T-helper 17 cell (primary cell): ENCODE measurements at regions not wholly inside any gene's neighbourhood (a gene's known extent, or its start where the extent isn't known, plus 50 kb on each side); places are given as distances from the start of the nearest gene placed in this dataset.
"Not testable (repeated sequence)": the region's sequence is repeated elsewhere in the genome, so short reads cannot be mapped to it uniquely, and the experiment has no call there.

Experiments
- ATAC-seq: fragments of 150-1000 bp; cut with Tn5 transposase; 2 replicates; pipeline ENCODE4 v1.10.0; 2021; ENCODE audit warnings: mild to moderate bottlenecking, moderate library complexity
- DNase-seq, 3 donors: peaks; one replicate each; pipeline versions ENCODE4 v3.0.0 to v3.0.0-alpha.2; 2020 to 2021
- H3K9me3 ChIP-seq: one replicate; pipeline ENCODE4 v1.7.0; 2013; ENCODE audit warnings: low read length, mild to moderate bottlenecking; ENCODE audit not compliant: control insufficient read depth, poor library complexity, severe bottlenecking
- H3K27ac Mint-ChIP-seq: one replicate; pipeline ENCODE4 v1.8.0; 2022; ENCODE audit warnings: mild to moderate bottlenecking, moderate library complexity, mixed read lengths
- H3K27me3 Mint-ChIP-seq: one replicate; pipeline ENCODE4 v1.8.0; 2022; ENCODE audit warnings: mixed read lengths
- H3K36me3 Mint-ChIP-seq: one replicate; pipeline ENCODE4 v1.8.0; 2022; ENCODE audit warnings: low read depth, mixed read lengths
- H3K4me1 Mint-ChIP-seq: one replicate; pipeline ENCODE4 v1.8.0; 2022; ENCODE audit warnings: mild to moderate bottlenecking, mixed read lengths
- H3K4me3 Mint-ChIP-seq: one replicate; pipeline ENCODE4 v1.8.0; 2022; ENCODE audit warnings: mild to moderate bottlenecking, moderate library complexity, mixed read lengths

GRCh38 chrX:16067886-16068515 lies 55.4 kb upstream of the GRPR start:
- H3K27ac Mint-ChIP-seq: no peak overlapping the region
- no peaks in the 10 kb centered on the region for H3K36me3 Mint-ChIP-seq
- no peaks in the 10 kb centered on the region for H3K9me3 ChIP-seq
- ATAC-seq: no peak
- no peaks in the 10 kb centered on the region for H3K27me3 Mint-ChIP-seq
- no peaks in the 10 kb centered on the region for H3K4me1 Mint-ChIP-seq
- no peak for DNase-seq
- no peak overlapping the region for H3K4me3 Mint-ChIP-seq

GRCh38 chrX:16063921-16064320 lies 59.4 kb upstream of the GRPR start:
- no peaks in the 10 kb centered on the region for H3K36me3 Mint-ChIP-seq
- no peak overlapping the region for H3K27ac Mint-ChIP-seq
- H3K9me3 ChIP-seq: no peaks in the 10 kb centered on the region
- no peaks in the 10 kb centered on the region for H3K4me1 Mint-ChIP-seq
- ATAC-seq: no peak
- no peaks in the 10 kb centered on the region for H3K27me3 Mint-ChIP-seq
- no peak for DNase-seq
- no peak overlapping the region for H3K4me3 Mint-ChIP-seq

GRCh38 chrX:16063141-16063540 lies 60.2 kb upstream of the GRPR start:
- Mint-ChIP-seq H3K4me3 (no peak overlapping the region), H3K27me3 (no peaks in the 10 kb centered on the region), H3K4me1 (no peaks in the 10 kb centered on the region), H3K27ac (no peak overlapping the region), H3K36me3 (no peaks in the 10 kb centered on the region)
- no peaks in the 10 kb centered on the region for H3K9me3 ChIP-seq
- DNase-seq (no peak), ATAC-seq (no peak)

GRCh38 chrX:16061296-16061695 lies 62.1 kb upstream of the GRPR start:
- no peak for DNase-seq
- no peaks in the 10 kb centered on the region for H3K9me3 ChIP-seq
- H3K4me3 Mint-ChIP-seq: no peak overlapping the region
- H3K36me3 Mint-ChIP-seq: no peaks in the 10 kb centered on the region
- ATAC-seq: no peak
- no peaks in the 10 kb centered on the region for H3K4me1 Mint-ChIP-seq
- no peaks in the 10 kb centered on the region for H3K27me3 Mint-ChIP-seq
- H3K27ac Mint-ChIP-seq: no peak overlapping the region

GRCh38 chrX:16060252-16060651 lies 63.1 kb upstream of the GRPR start:
- DNase-seq (no peak), ATAC-seq (no peak)
- no peaks in the 10 kb centered on the region for H3K27me3 Mint-ChIP-seq
- no peak overlapping the region for H3K27ac Mint-ChIP-seq
- no peak overlapping the region for H3K4me3 Mint-ChIP-seq
- H3K4me1 Mint-ChIP-seq: no peaks in the 10 kb centered on the region
- no peaks in the 10 kb centered on the region for H3K9me3 ChIP-seq
- H3K36me3 Mint-ChIP-seq: no peaks in the 10 kb centered on the region

- H3K4me3 Mint-ChIP-seq, H3K27me3 Mint-ChIP-seq, H3K4me1 Mint-ChIP-seq, H3K9me3 ChIP-seq, H3K27ac Mint-ChIP-seq, H3K36me3 Mint-ChIP-seq, DNase-seq, ATAC-seq: not testable (repeated sequence)
Measured at GRCh38 chrX:16049126-16049525, 74.2 kb upstream of the GRPR start.

GRCh38 chrX:16042980-16043379 lies 80.4 kb upstream of the GRPR start:
- peaks cover 2% of the 10 kb centered on the region for H3K36me3 Mint-ChIP-seq
- H3K27ac Mint-ChIP-seq: no peak overlapping the region
- no peak for ATAC-seq
- no peak for DNase-seq
- H3K4me1 Mint-ChIP-seq: peaks cover 3% of the 10 kb centered on the region
- no peaks in the 10 kb centered on the region for H3K27me3 Mint-ChIP-seq
- H3K9me3 ChIP-seq: no peaks in the 10 kb centered on the region
- H3K4me3 Mint-ChIP-seq: no peak overlapping the region

GRCh38 chrX:16039834-16040233 lies 83.5 kb upstream of the GRPR start:
- ATAC-seq (no peak), DNase-seq (no peak)
- Mint-ChIP-seq H3K4me3 (no peak overlapping the region), H3K27ac (no peak overlapping the region), H3K36me3 (peaks cover 2% of the 10 kb centered on the region), H3K4me1 (peaks cover 3% of the 10 kb centered on the region), H3K27me3 (no peaks in the 10 kb centered on the region)
- no peaks in the 10 kb centered on the region for H3K9me3 ChIP-seq

GRCh38 chrX:16039363-16039762 lies 84.0 kb upstream of the GRPR start:
- no peak overlapping the region for H3K27ac Mint-ChIP-seq

GRCh38 chrX:16033331-16033730 lies 90.0 kb upstream of the GRPR start:
- Mint-ChIP-seq H3K4me3 (no peak overlapping the region), H3K27me3 (no peaks in the 10 kb centered on the region), H3K27ac (no peak overlapping the region), H3K36me3 (no peaks in the 10 kb centered on the region), H3K4me1 (no peaks in the 10 kb centered on the region)
- no peak for DNase-seq
- no peak for ATAC-seq
- no peaks in the 10 kb centered on the region for H3K9me3 ChIP-seq

More at GRCh38 chrX:16039363-16039762, 84.0 kb upstream of the GRPR start:
- no peak for ATAC-seq
- no peak for DNase-seq
- Mint-ChIP-seq H3K4me1 (peaks cover 3% of the 10 kb centered on the region), H3K36me3 (peaks cover 2% of the 10 kb centered on the region), H3K4me3 (no peak overlapping the region), H3K27me3 (no peaks in the 10 kb centered on the region)
- H3K9me3 ChIP-seq: no peaks in the 10 kb centered on the region

GRCh38 chrX:16028576-16028975 lies 94.8 kb upstream of the GRPR start:
- ATAC-seq (no peak), DNase-seq (no peak)
- Mint-ChIP-seq H3K4me1 (no peaks in the 10 kb centered on the region), H3K27me3 (no peaks in the 10 kb centered on the region), H3K36me3 (no peaks in the 10 kb centered on the region), H3K4me3 (no peak overlapping the region), H3K27ac (no peak overlapping the region)
- H3K9me3 ChIP-seq: no peaks in the 10 kb centered on the region

GRCh38 chrX:16023790-16024734 lies 99.3 kb upstream of the GRPR start:
- ATAC-seq (no peak), DNase-seq (no peak)
- no peaks in the 10 kb centered on the region for H3K9me3 ChIP-seq
- H3K36me3 Mint-ChIP-seq: no peaks in the 10 kb centered on the region
- H3K27ac Mint-ChIP-seq: no peak overlapping the region
- no peak overlapping the region for H3K4me3 Mint-ChIP-seq
- no peaks in the 10 kb centered on the region for H3K4me1 Mint-ChIP-seq
- H3K27me3 Mint-ChIP-seq: no peaks in the 10 kb centered on the region

- Mint-ChIP-seq H3K4me3 (no peak overlapping the region), H3K27ac (no peak overlapping the region), H3K27me3 (no peaks in the 10 kb centered on the region), H3K4me1 (no peaks in the 10 kb centered on the region), H3K36me3 (no peaks in the 10 kb centered on the region)
- H3K9me3 ChIP-seq: no peaks in the 10 kb centered on the region
- no peak for ATAC-seq
- no peak for DNase-seq
Measured at GRCh38 chrX:16022580-16023200, 100.7 kb upstream of the GRPR start.
